ENCODE measurements at regions not wholly inside any gene's neighbourhood (a gene's known extent, or its start where the extent isn't known, plus 50 kb on each side); places are given as distances from the start of the nearest gene placed in this dataset.

- Histone ChIP-seq H3K27me3 (no peaks in the 10 kb centered on the region), H3K27ac (no peak overlapping the region), H3K9me3 (no peaks in the 10 kb centered on the region), H3K36me3 (no peaks in the 10 kb centered on the region), H3K4me3 (no peak overlapping the region), H3K4me1 (no peaks in the 10 kb centered on the region)
- TF ChIP-seq CTCF (IDR thresholded peaks at IDR 0.05) (no peak), POLR2A (IDR thresholded peaks at IDR 0.05) (no peak)
- 35 to 61% methylated on average over 5 of the region's 5 CpGs for WGBS, 2 donors
- intact Hi-C loops (cut with DNase I): no loop called here
- DNase-seq: no peak
Measured at GRCh38 chr1:57986432-57986831, 560.1 kb downstream of the OMA1 start.

- TF ChIP-seq POLR2A (IDR thresholded peaks at IDR 0.05) (no peak), CTCF (IDR thresholded peaks at IDR 0.05) (no peak)
- no peak overlapping the region for H3K4me3 ChIP-seq
- no peaks in the 10 kb centered on the region for H3K9me3 ChIP-seq
- DNase-seq: no peak
- no peaks in the 10 kb centered on the region for H3K27me3 ChIP-seq
- intact Hi-C loops (cut with DNase I): no loop called here
- no peak overlapping the region for H3K27ac ChIP-seq
- no peaks in the 10 kb centered on the region for H3K4me1 ChIP-seq
- no peaks in the 10 kb centered on the region for H3K36me3 ChIP-seq
Measured at GRCh38 chr1:57984277-57984676, 560.4 kb upstream of the DAB1 start.

DNA sequence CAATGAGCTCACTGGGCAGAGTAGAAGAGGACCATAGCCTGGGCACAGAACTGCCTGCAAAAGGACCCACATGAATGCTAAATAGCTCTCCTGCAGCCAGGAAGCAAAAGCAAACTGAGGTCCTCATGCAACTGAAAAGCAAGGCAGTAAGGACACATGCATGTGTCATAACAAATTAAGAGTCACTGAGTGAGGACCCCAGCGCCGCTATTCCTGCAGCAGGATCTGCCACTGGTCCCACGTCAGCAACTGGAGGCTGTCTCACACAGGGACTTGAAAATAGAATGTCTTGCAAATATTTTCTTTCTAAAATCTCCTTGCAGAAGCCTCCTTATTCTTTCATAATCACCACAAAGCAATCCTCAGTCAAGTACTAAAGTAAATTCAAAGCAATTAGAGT is 559.6 kb upstream of the DAB1 start:
- no peaks in the 10 kb centered on the region for H3K9me3 ChIP-seq
- TF ChIP-seq CTCF (IDR thresholded peaks at IDR 0.05) (no peak), POLR2A (IDR thresholded peaks at IDR 0.05) (no peak)
- H3K36me3 ChIP-seq: no peaks in the 10 kb centered on the region
- H3K4me1 ChIP-seq: no peaks in the 10 kb centered on the region
- no peaks in the 10 kb centered on the region for H3K27me3 ChIP-seq
- H3K27ac ChIP-seq: no peak overlapping the region
- DNase-seq: no peak
- H3K4me3 ChIP-seq: no peak overlapping the region
- intact Hi-C loops (cut with DNase I): no loop called here
- WGBS, 2 donors: 71 to 87% methylated on average over 3 of the region's 3 CpGs

DNA sequence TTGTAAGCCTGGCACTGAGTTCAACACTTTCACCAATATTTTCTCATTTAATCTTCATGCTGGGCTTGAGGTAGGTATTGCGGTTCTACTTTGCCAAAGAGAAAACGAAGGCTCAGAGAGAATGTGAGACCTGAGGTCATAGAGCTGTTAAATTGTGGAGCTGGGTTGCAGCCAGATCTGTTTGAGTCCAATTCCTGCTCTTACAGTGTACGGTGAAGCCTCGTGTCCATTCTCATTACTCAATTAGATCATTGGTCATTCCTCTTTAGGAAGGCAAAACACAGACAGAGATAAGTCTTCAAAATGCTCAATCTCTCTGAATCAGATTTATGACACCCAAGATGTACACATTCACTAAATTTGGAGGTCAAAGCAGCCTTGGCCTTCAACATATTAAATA is 559.0 kb upstream of the DAB1 start:
- TF ChIP-seq CTCF (IDR thresholded peaks at IDR 0.05) (no peak), POLR2A (IDR thresholded peaks at IDR 0.05) (no peak)
- Histone ChIP-seq H3K27me3 (no peaks in the 10 kb centered on the region), H3K4me3 (no peak overlapping the region), H3K4me1 (no peaks in the 10 kb centered on the region), H3K9me3 (no peaks in the 10 kb centered on the region), H3K36me3 (no peaks in the 10 kb centered on the region), H3K27ac (no peak overlapping the region)
- no peak for DNase-seq
- intact Hi-C loops (cut with DNase I): no loop called here
- WGBS, 2 donors: 66 to 72% methylated on average over 4 of the region's 4 CpGs

DNA sequence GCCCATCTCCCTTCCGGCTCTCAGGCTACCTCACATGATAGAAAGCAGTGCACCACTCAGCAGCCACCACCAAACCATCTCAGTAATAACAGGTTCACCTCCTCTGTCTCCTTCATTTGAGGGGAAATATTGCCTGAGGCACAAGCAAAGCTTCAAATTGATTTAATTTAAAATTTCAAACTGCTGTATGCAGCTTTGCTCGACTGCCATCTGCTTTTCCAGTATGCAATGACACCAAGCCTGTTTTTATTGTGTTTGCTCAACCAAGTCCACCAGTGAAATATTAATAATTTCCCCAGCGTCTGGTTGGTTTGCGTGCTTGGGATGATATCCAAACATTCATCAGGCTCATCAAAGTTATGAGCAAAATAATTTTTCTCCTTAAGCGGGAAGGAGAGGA is 552.4 kb upstream of the DAB1 start:
- no peaks in the 10 kb centered on the region for H3K4me1 ChIP-seq
- no peak for DNase-seq
- H3K4me3 ChIP-seq: no peak overlapping the region
- WGBS, 2 donors: 73 to 74% methylated on average over 5 of the region's 5 CpGs
- no peak for TF ChIP-seq POLR2A (IDR thresholded peaks at IDR 0.05)
- no peak for TF ChIP-seq CTCF (IDR thresholded peaks at IDR 0.05)
- H3K27ac ChIP-seq: no peak overlapping the region
- no peaks in the 10 kb centered on the region for H3K27me3 ChIP-seq
- H3K9me3 ChIP-seq: no peaks in the 10 kb centered on the region
- no peaks in the 10 kb centered on the region for H3K36me3 ChIP-seq
- intact Hi-C loops (cut with DNase I): no loop called here
